Bronchial epithelial cell (primary cell): ENCODE measurements at regions not wholly inside any gene's neighbourhood (a gene's known extent, or its start where the extent isn't known, plus 50 kb on each side); places are given as distances from the start of the nearest gene placed in this dataset.
"Not testable (repeated sequence)": the region's sequence is repeated elsewhere in the genome, so short reads cannot be mapped to it uniquely, and the experiment has no call there.

Experiments used
- DNase-seq: peaks from one replicate; pipeline ENCODE4 v3.0.0-alpha.2; 2010; ENCODE audit warnings: low read depth
- FAIRE-seq: peaks from 2 replicates; lab custom pipeline; 2011; peaks lifted over from hg19 to GRCh38; lab: Jason Lieb, UNC
- H3K27me3 ChIP-seq: 2 replicates; pipeline ENCODE4 v1.5.1; 2011; ENCODE audit warnings: low read length; ENCODE audit not compliant: control insufficient read depth, insufficient read depth
- H3K36me3 ChIP-seq: 2 replicates; pipeline ENCODE4 v1.5.1; 2011; ENCODE audit warnings: low read length; ENCODE audit not compliant: control insufficient read depth, insufficient read depth
- H3K4me3 ChIP-seq: 2 replicates; pipeline ENCODE4 v1.5.1; 2011; ENCODE audit warnings: mild to moderate bottlenecking, low read depth, low read length, control low read depth
- CTCF ChIP-seq: IDR thresholded peaks from 2 replicates; pipeline ENCODE4 v1.5.1; 2011; ENCODE audit warnings: mild to moderate bottlenecking, moderate library complexity, low read length, control low read depth, inconsistent platforms; ENCODE audit not compliant: insufficient read depth, severe bottlenecking

- Histone ChIP-seq H3K4me3 (no peak overlapping the region), H3K36me3 (no peaks in the 10 kb centered on the region), H3K27me3 (no peaks in the 10 kb centered on the region)
- no peak for FAIRE-seq
- no peak for TF ChIP-seq CTCF
- no peak for DNase-seq
Observed at GRCh38 chr4:126647320-126647719, 985.4 kb upstream of the INTU start.

GRCh38 chr4:126647756-126648397 is 984.9 kb upstream of the INTU start:
- FAIRE-seq, result no peak
- no peak for TF ChIP-seq CTCF
- Histone ChIP-seq H3K4me3 (no peak overlapping the region), H3K27me3 (no peaks in the 10 kb centered on the region), H3K36me3 (no peaks in the 10 kb centered on the region)
- no peak for DNase-seq

- TF ChIP-seq CTCF, result no peak
- FAIRE-seq (no peak), DNase-seq (no peak)
- Histone ChIP-seq H3K4me3 (no peak overlapping the region), H3K36me3 (no peaks in the 10 kb centered on the region), H3K27me3 (no peaks in the 10 kb centered on the region)
Observed at GRCh38 chr4:126658411-126658810, 974.3 kb upstream of the INTU start.

- Histone ChIP-seq H3K4me3 (no peak overlapping the region), H3K27me3 (no peaks in the 10 kb centered on the region), H3K36me3 (no peaks in the 10 kb centered on the region)
- DNase-seq (no peak), FAIRE-seq (no peak)
- no peak for TF ChIP-seq CTCF
Observed at GRCh38 chr4:126661194-126661593, 971.6 kb upstream of the INTU start.

GRCh38 chr4:126664839-126665238 is 967.9 kb upstream of the INTU start:
- no peak for FAIRE-seq
- DNase-seq, result no peak
- Histone ChIP-seq H3K36me3 (no peaks in the 10 kb centered on the region), H3K27me3 (no peaks in the 10 kb centered on the region), H3K4me3 (no peak overlapping the region)
- no peak for TF ChIP-seq CTCF

GRCh38 chr4:126670038-126670437 is 962.7 kb upstream of the INTU start:
- not testable (repeated sequence) for H3K4me3 ChIP-seq, FAIRE-seq, H3K36me3 ChIP-seq, H3K27me3 ChIP-seq, DNase-seq
